Motor neuron (in vitro differentiated cells): ENCODE measurements at regions not wholly inside any gene's neighbourhood (a gene's known extent, or its start where the extent isn't known, plus 50 kb on each side); places are given as distances from the start of the nearest gene placed in this dataset.

ENCODE experiments used
- ATAC-seq, 8 experiments: fragments of 200-7000 bp; cut with Tn5 transposase; replicated peaks in 6 of 8; 2 replicates each; pipeline ENCODE4 v1.8.0; 2021; ENCODE audit warnings: mild to moderate bottlenecking in 8 of 8, moderate library complexity in 8 of 8
- H3K27ac ChIP-seq, 2 donors: fragments of 250-450 bp; sonication (Bioruptor Pico); 2 replicates each; pipeline ENCODE4 v1.9.0; 2021; ENCODE audit warnings: antibody characterized with exemption in 2 of 2, mild to moderate bottlenecking in 2 of 2, moderate library complexity in 1 of 2
- H3K4me1 ChIP-seq, 2 donors: fragments of 250-450 bp; sonication (Bioruptor Pico); replicated peaks in 1 of 2; 2 replicates each; pipeline ENCODE4 v1.6.1; 2021; ENCODE audit warnings: antibody characterized with exemption in 2 of 2, mild to moderate bottlenecking in 2 of 2, moderate library complexity in 1 of 2
- H3K4me3 ChIP-seq, 5 donors: fragments of 250-450 bp; sonication (Bioruptor Pico); 2 replicates each; pipeline ENCODE4 v1.9.0; 2021; ENCODE audit warnings: antibody characterized with exemption in 5 of 5, mild to moderate bottlenecking in 5 of 5, moderate library complexity in 4 of 5
- WGBS, 10 experiments: fragments of 450-650 bp; shearing (Covaris generic); methylation state at CpG; one replicate each; pipeline ENCODE4 v1.0.0; 2022; 5-methylcytosine and 5-hydroxymethylcytosine counted together
- in situ Hi-C, 9 experiments: fragments of 400-800 bp; cut with MboI; loops; one replicate each; pipeline ENCODE4 v1.15.0; 2021; ENCODE audit warnings: low sequenced_read_pairs in 9 of 9, low pct_unique_long_range_greater_than_20kb in 2 of 9; ENCODE audit not compliant: unreplicated experiment in 9 of 9

GRCh38 chr5:144844086-144844485 is 673.4 kb downstream of the KCTD16 start:
- in situ Hi-C loops = no loop called here
- Histone ChIP-seq H3K4me1 (no peaks in the 10 kb centered on the region), H3K4me3 (no peak overlapping the region), H3K27ac (no peak overlapping the region)
- peak in 1 of 8 experiments; percentile 50 for ATAC-seq
- 8 to 100% (median 90%) methylated on average over 1 to 2 of the region's 2 CpGs; no CpG with 5 or more reads in 1 of the 10 experiments for WGBS, 10 experiments

GRCh38 chr5:144832416-144832815 is 661.7 kb downstream of the KCTD16 start:
- H3K4me3 ChIP-seq = no peak overlapping the region
- no peaks in the 10 kb centered on the region for H3K4me1 ChIP-seq
- no peak for ATAC-seq
- no peak overlapping the region for H3K27ac ChIP-seq
- in situ Hi-C loops = no loop called here

DNA sequence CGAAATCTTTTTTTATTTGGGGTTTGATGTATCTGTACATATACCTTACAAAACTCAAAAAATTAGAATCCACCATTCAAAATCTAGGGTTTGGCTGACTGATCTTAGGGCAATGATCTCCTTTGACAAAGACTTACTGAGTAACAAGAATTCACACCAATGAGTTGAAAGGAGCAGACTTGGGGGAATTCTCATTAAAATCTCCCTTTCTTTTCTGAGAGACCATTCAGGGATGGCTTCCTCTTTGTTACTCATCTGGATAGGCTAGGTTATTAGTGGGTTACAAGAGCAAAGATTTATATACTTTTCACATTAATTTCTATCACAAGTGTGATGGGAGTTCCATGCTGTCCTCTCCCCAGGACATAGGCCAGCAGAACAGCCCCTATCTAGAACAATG is 661.0 kb downstream of the KCTD16 start:
- 0 to 100% (median 29%) methylated on average over 1 of the region's 1 CpG; no CpG with 5 or more reads in 3 of the 10 experiments for whole genome bisulfite sequencing, 10 experiments
- Histone ChIP-seq H3K4me1 (no peaks in the 10 kb centered on the region), H3K4me3 (no peak overlapping the region), H3K27ac (no peak overlapping the region)
- no peak for ATAC-seq
- in situ Hi-C loops = no loop called here

DNA sequence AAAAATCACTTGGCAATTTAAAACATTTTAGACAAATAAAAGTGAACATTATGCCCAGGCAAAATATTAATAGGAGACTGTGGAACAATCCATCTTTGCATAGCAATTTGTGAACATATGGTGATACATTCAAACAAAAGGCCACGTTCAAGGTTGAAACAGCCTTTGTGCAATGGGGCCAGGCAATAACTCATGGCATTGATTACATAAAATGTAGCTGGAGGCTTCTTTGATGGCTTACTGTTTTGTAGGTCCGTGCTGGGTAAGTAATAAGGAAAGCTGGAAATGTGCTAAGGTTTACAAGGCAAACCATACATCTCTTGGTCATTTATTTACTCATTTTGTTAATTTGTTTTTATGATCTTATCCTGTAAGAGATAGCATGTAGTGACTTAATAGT is 651.8 kb downstream of the KCTD16 start:
- in situ Hi-C loops = no loop called here
- peak in 3 of 8 experiments; percentile 42 to 69 (median 65) for ATAC-seq
- Histone ChIP-seq H3K27ac (no peak overlapping the region), H3K4me3 (no peak overlapping the region), H3K4me1 (peaks cover 0 to 17% of the 10 kb centered on the region in 2 donors)
- 6 to 50% (median 32%) methylated on average over 1 to 2 of the region's 2 CpGs; no CpG with 5 or more reads in 3 of the 10 experiments for WGBS, 10 experiments

GRCh38 chr5:144820278-144820677 is 649.6 kb downstream of the KCTD16 start:
- Histone ChIP-seq H3K4me3 (no peak overlapping the region), H3K27ac (no peak overlapping the region), H3K4me1 (peaks cover 0 to 17% of the 10 kb centered on the region in 2 donors)
- in situ Hi-C loops = no loop called here
- ATAC-seq = no peak

DNA sequence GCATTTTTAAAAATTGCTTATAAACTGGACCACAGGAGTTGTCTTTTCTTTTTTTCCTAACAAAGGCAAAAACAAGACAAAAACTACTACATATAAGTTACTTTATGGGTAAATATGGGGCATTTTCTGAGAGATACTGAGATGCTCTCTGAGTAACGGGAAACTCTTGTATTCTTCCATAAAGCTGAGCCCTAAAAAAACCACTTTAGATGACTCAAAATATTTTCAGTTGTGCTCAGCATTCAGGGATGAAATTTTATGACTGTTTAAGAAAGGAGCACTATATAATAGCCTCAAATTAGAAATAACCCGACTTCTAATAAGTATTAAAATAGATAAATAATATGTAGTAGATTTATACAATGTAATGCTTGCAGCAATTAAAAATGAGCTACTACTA is 644.5 kb downstream of the KCTD16 start:
- ATAC-seq = no peak
- 0 to 80% (median 63%) methylated on average over 1 to 2 of the region's 2 CpGs; no CpG with 5 or more reads in 2 of the 10 experiments for WGBS, 10 experiments
- in situ Hi-C loops = no loop called here

GRCh38 chr5:144812763-144813162 is 642.1 kb downstream of the KCTD16 start:
- in situ Hi-C loops = no loop called here
- ATAC-seq = peak in 2 of 8 experiments; percentile 98
- 0 to 100% (median 84%) methylated on average over 1 to 2 of the region's 2 CpGs for WGBS, 10 experiments
- no peaks in the 10 kb centered on the region for H3K4me1 ChIP-seq
- H3K4me3 ChIP-seq = no peak overlapping the region
- H3K27ac ChIP-seq = no peak overlapping the region

More for the DNA sequence above, 644.5 kb downstream of the KCTD16 start:
- H3K4me3 ChIP-seq = no peak overlapping the region
- no peaks in the 10 kb centered on the region for H3K4me1 ChIP-seq
- H3K27ac ChIP-seq = no peak overlapping the region

DNA sequence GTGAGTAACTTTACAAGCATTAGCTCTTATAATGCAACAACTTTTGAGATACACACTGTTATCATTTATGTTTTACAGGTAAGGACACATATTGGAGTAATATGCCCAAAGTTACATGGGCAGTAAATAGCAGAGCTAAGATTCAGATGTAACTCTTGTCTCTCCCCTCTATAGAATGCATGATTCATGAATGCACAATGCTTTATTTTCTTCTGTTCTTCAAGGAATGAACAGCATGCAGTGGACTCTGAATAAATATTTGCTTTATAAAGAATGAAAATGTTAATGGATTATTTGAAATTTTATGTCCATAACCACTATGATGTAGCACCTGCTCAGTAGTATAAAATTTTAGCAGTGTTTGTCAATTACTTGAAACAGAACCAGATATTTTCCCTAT is 629.5 kb downstream of the KCTD16 start:
- no peaks in the 10 kb centered on the region for H3K4me1 ChIP-seq
- in situ Hi-C loops = no loop called here
- H3K27ac ChIP-seq = no peak overlapping the region
- ATAC-seq = no peak
- H3K4me3 ChIP-seq = no peak overlapping the region

DNA sequence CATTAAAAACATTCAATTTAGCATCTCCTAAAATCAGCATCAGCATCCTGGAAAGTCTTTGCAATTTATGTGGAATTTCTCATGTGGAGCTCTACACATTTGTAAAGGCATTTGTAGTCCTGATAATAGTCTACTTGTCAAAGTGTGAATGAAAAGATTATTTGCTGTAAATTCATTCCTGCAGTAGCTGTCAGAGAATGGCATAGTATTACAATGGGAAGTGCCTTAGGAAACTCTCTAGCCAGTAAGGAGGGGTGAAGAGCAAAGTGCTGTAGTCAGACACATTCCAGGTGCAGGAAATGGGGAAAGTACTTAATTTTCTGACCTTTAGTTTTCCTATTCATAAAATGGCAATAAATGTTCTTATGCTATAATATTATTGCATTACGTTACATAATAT is 627.9 kb downstream of the KCTD16 start:
- ATAC-seq = no peak
- WGBS, 10 experiments = 0 to 100% (median 60%) methylated on average over 1 of the region's 1 CpG; no CpG with 5 or more reads in 3 of the 10 experiments
- no peak overlapping the region for H3K4me3 ChIP-seq
- no peak overlapping the region for H3K27ac ChIP-seq
- no peaks in the 10 kb centered on the region for H3K4me1 ChIP-seq
- in situ Hi-C loops = no loop called here

GRCh38 chr5:144794922-144795321 is 624.2 kb downstream of the KCTD16 start:
- no peaks in the 10 kb centered on the region for H3K4me1 ChIP-seq
- 0 to 100% (median 47%) methylated on average over 1 of the region's 1 CpG; no CpG with 5 or more reads in 2 of the 10 experiments for WGBS, 10 experiments
- no peak for ATAC-seq

GRCh38 chr5:144788556-144788955 is 617.9 kb downstream of the KCTD16 start:
- Histone ChIP-seq H3K4me3 (no peak overlapping the region), H3K4me1 (no peaks in the 10 kb centered on the region), H3K27ac (no peak overlapping the region)
- no peak for ATAC-seq
- in situ Hi-C loops = no loop called here
- 0 to 100% (median 75%) methylated on average over 1 to 3 of the region's 3 CpGs; no CpG with 5 or more reads in 1 of the 10 experiments for WGBS, 10 experiments

More at GRCh38 chr5:144794922-144795321, 624.2 kb downstream of the KCTD16 start:
- in situ Hi-C loops = no loop called here
- H3K4me3 ChIP-seq = no peak overlapping the region
- H3K27ac ChIP-seq = no peak overlapping the region

DNA sequence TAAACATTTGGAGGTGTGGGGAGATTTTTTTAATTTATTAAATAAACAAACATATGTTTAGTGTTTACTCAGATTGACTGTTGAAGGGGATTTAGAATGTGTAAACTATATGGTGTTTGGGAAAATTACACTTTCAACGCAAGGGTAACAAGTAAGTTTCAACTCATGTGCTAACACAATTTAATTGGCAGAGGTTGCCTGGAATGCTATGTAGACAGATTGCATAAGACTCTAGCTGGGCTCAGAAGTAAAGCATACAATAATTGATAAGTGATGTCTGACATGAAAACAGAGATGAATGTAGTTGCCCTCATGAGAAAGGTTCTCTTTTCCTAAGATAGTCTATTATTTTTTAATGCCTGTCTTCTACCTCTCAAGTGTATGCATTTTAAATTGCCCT is 617.4 kb downstream of the KCTD16 start:
- H3K4me1 ChIP-seq = no peaks in the 10 kb centered on the region
- in situ Hi-C loops = no loop called here
- 0 to 100% (median 100%) methylated on average over 1 of the region's 1 CpG; no CpG with 5 or more reads in 2 of the 10 experiments for WGBS, 10 experiments
- H3K4me3 ChIP-seq = no peak overlapping the region
- ATAC-seq = no peak
- H3K27ac ChIP-seq = no peak overlapping the region

GRCh38 chr5:144779368-144779767 is 608.7 kb downstream of the KCTD16 start:
- no peak overlapping the region for H3K27ac ChIP-seq
- in situ Hi-C loops = no loop called here
- no peak overlapping the region for H3K4me3 ChIP-seq
- peak in 1 of 8 experiments; percentile 69 for ATAC-seq
- peaks cover 0 to 11% of the 10 kb centered on the region in 2 donors for H3K4me1 ChIP-seq
- WGBS, 10 experiments = 59 to 100% (median 93%) methylated on average over 1 to 3 of the region's 3 CpGs; no CpG with 5 or more reads in 5 of the 10 experiments

- no peak overlapping the region for H3K4me3 ChIP-seq
- H3K27ac ChIP-seq = no peak overlapping the region
- WGBS, 10 experiments = 0 to 100% (median 80%) methylated on average over 1 to 2 of the region's 2 CpGs
- peaks cover 0 to 11% of the 10 kb centered on the region in 2 donors for H3K4me1 ChIP-seq
- peak in 2 of 8 experiments; percentile 44 to 47 for ATAC-seq
- in situ Hi-C loops = no loop called here
Observed at GRCh38 chr5:144778561-144778960, 607.9 kb downstream of the KCTD16 start.
